ENCODE measurements at regions not wholly inside any gene's neighbourhood (a gene's known extent, or its start where the extent isn't known, plus 50 kb on each side); places are given as distances from the start of the nearest gene placed in this dataset.

DNA sequence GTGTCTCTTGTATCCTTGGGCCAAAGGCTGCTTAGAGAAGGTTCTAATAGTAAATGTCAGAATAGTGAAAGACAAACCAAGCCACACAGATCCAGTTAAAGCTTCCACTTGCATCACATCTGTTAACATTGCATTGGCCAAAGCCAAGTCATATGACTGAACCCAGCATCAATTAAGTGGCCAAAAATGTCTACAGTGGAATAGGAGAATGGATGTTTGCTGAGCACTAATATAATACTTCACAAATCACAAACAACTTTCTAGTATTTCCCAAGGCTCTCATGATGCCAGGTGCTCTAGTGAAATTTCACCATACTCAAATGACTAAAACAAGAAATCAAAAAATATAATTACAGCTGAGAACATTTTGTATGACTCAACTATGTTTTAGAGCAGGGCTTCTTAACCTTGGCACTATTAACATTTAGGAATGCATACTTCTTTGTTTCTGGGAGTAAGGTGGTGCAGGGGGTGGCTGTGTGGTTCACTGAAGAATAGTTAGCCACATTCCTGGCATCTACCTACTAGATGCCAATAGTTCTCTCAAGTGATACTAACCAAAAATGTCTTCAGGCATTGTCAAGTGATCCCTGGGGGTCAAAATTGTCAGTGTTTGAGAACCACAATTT lies 148.0 kb upstream of the SPTLC3 start:
- Histone ChIP-seq H3K36me3 (ENCODE audit: insufficient read depth, low read length) (no peaks in the 10 kb centered on the region), H3K27me3 (ENCODE audit: insufficient read depth, low read length) (no peaks in the 10 kb centered on the region), H3K4me2 (ENCODE audit: low read length) (no peak overlapping the region), H3K4me1 (ENCODE audit: insufficient read depth, low read length) (no peaks in the 10 kb centered on the region), H3K27ac (ENCODE audit: low read depth, low read length) (no peak overlapping the region), H3K79me2 (ENCODE audit: insufficient read depth, low read length) (no peaks in the 10 kb centered on the region), H4K20me1 (ENCODE audit: insufficient read depth, low read length) (no peaks in the 10 kb centered on the region), H3K9me3 (ENCODE audit: insufficient read depth, low read depth, low read length) (no peaks in the 10 kb centered on the region), H2AFZ (ENCODE audit: low read depth, low read length) (no peak overlapping the region), H3K4me3 (ENCODE audit: insufficient read depth, low read depth, low read length) (no peak overlapping the region), H3K9ac (ENCODE audit: low read length) (no peak overlapping the region)
- Mint-ChIP-seq H3K36me3 (ENCODE audit: low read depth, unreplicated experiment) (no peaks in the 10 kb centered on the region), H3K9me3 (ENCODE audit: unreplicated experiment) (peaks cover 3% of the 10 kb centered on the region), H3K27ac (ENCODE audit: unreplicated experiment) (no peak overlapping the region), H3K4me3 (ENCODE audit: unreplicated experiment) (no peak overlapping the region), H3K4me1 (ENCODE audit: low read depth, unreplicated experiment) (peaks cover 3% of the 10 kb centered on the region), H3K27me3 (ENCODE audit: low read depth, unreplicated experiment) (peaks cover 6% of the 10 kb centered on the region)
- no peak for TF ChIP-seq EZH2 (IDR thresholded peaks at IDR 0.05; ENCODE audit: insufficient read depth, low read length)
- TF ChIP-seq, protein P1, sequence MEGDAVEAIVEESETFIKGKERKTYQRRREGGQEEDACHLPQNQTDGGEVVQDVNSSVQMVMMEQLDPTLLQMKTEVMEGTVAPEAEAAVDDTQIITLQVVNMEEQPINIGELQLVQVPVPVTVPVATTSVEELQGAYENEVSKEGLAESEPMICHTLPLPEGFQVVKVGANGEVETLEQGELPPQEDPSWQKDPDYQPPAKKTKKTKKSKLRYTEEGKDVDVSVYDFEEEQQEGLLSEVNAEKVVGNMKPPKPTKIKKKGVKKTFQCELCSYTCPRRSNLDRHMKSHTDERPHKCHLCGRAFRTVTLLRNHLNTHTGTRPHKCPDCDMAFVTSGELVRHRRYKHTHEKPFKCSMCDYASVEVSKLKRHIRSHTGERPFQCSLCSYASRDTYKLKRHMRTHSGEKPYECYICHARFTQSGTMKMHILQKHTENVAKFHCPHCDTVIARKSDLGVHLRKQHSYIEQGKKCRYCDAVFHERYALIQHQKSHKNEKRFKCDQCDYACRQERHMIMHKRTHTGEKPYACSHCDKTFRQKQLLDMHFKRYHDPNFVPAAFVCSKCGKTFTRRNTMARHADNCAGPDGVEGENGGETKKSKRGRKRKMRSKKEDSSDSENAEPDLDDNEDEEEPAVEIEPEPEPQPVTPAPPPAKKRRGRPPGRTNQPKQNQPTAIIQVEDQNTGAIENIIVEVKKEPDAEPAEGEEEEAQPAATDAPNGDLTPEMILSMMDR (IDR thresholded peaks at IDR 0.05; ENCODE audit: insufficient read depth, low read depth, low read length), result no peak
- FAIRE-seq (no peak), DNase-seq (ENCODE audit: low read depth) (no peak)

DNA sequence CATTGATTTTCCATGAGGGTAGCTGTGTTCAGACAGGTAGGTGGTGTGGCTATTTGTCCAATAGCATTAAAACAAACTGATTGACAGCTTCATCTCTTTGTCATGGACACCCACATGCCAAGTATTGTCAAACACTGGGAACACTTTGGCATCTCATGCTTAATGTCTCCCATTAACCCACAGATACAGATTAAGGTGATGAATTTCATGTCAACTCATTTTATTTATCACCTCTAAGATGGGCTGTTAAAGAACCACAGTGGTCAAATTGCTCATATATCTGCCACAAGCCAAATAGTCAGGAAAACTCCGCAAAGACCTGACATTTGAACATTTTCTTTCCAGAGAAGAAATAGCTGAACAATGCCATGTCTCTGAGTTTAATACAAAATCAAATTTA lies 139.1 kb upstream of the SPTLC3 start:
- Histone ChIP-seq H3K27me3 (ENCODE audit: insufficient read depth, low read length) (no peaks in the 10 kb centered on the region), H3K4me3 (ENCODE audit: insufficient read depth, low read depth, low read length) (no peak overlapping the region), H3K36me3 (ENCODE audit: insufficient read depth, low read length) (no peaks in the 10 kb centered on the region), H2AFZ (ENCODE audit: low read depth, low read length) (no peak overlapping the region), H3K9me3 (ENCODE audit: insufficient read depth, low read depth, low read length) (no peaks in the 10 kb centered on the region), H3K4me2 (ENCODE audit: low read length) (no peak overlapping the region), H3K79me2 (ENCODE audit: insufficient read depth, low read length) (no peaks in the 10 kb centered on the region), H3K9ac (ENCODE audit: low read length) (no peak overlapping the region), H4K20me1 (ENCODE audit: insufficient read depth, low read length) (no peaks in the 10 kb centered on the region), H3K27ac (ENCODE audit: low read depth, low read length) (no peak overlapping the region), H3K4me1 (ENCODE audit: insufficient read depth, low read length) (no peaks in the 10 kb centered on the region)
- H3K36me3 Mint-ChIP-seq (ENCODE audit: low read depth, unreplicated experiment), result no peaks in the 10 kb centered on the region
- DNase-seq (ENCODE audit: low read depth), result no peak
- no peak for TF ChIP-seq EZH2 (IDR thresholded peaks at IDR 0.05; ENCODE audit: insufficient read depth, low read length)
- TF ChIP-seq, protein P1 (IDR thresholded peaks at IDR 0.05; ENCODE audit: insufficient read depth, low read depth, low read length), result no peak
- no peak for FAIRE-seq
- no peak overlapping the region for H3K4me3 Mint-ChIP-seq (ENCODE audit: unreplicated experiment)
- no peak overlapping the region for H3K27ac Mint-ChIP-seq (ENCODE audit: unreplicated experiment)
- H3K4me1 Mint-ChIP-seq (ENCODE audit: low read depth, unreplicated experiment), result no peaks in the 10 kb centered on the region
- H3K9me3 Mint-ChIP-seq (ENCODE audit: unreplicated experiment), result no peaks in the 10 kb centered on the region
- H3K27me3 Mint-ChIP-seq (ENCODE audit: low read depth, unreplicated experiment), result peaks cover 4% of the 10 kb centered on the region

DNA sequence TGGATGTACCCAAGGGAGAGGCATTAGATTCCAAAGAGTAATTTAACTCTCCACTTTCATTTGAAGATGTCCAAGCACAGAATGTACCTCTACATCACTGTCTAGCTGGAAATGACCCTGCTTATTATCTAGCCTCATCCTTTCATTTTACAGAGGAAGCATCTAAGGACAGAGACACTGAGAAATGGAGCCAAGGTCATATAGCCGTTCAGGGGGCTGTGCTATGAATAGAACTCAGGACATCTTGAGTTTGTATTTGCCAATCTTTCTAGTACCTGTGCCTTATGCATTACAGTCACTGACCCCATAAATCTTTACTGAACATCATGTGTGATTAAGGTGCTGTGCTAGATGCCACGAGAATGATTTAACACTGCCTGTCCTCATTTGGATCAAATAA lies 138.2 kb upstream of the SPTLC3 start:
- Mint-ChIP-seq H3K27ac (ENCODE audit: unreplicated experiment) (no peak overlapping the region), H3K36me3 (ENCODE audit: low read depth, unreplicated experiment) (no peaks in the 10 kb centered on the region), H3K4me1 (ENCODE audit: low read depth, unreplicated experiment) (no peaks in the 10 kb centered on the region), H3K27me3 (ENCODE audit: low read depth, unreplicated experiment) (peaks cover 2% of the 10 kb centered on the region), H3K4me3 (ENCODE audit: unreplicated experiment) (no peak overlapping the region), H3K9me3 (ENCODE audit: unreplicated experiment) (no peaks in the 10 kb centered on the region)
- no peak overlapping the region for H2AFZ ChIP-seq (ENCODE audit: low read depth, low read length)
- no peaks in the 10 kb centered on the region for H3K27me3 ChIP-seq (ENCODE audit: insufficient read depth, low read length)
- H4K20me1 ChIP-seq (ENCODE audit: insufficient read depth, low read length), result no peaks in the 10 kb centered on the region
- TF ChIP-seq, protein P1 (IDR thresholded peaks at IDR 0.05; ENCODE audit: insufficient read depth, low read depth, low read length), result no peak
- no peak for TF ChIP-seq EZH2 (IDR thresholded peaks at IDR 0.05; ENCODE audit: insufficient read depth, low read length)
- no peak overlapping the region for H3K4me2 ChIP-seq (ENCODE audit: low read length)
- no peak overlapping the region for H3K9ac ChIP-seq (ENCODE audit: low read length)
- no peaks in the 10 kb centered on the region for H3K9me3 ChIP-seq (ENCODE audit: insufficient read depth, low read depth, low read length)
- H3K79me2 ChIP-seq (ENCODE audit: insufficient read depth, low read length), result no peaks in the 10 kb centered on the region
- no peak for DNase-seq (ENCODE audit: low read depth)
- H3K4me3 ChIP-seq (ENCODE audit: insufficient read depth, low read depth, low read length), result no peak overlapping the region
- FAIRE-seq, result no peak
- no peaks in the 10 kb centered on the region for H3K36me3 ChIP-seq (ENCODE audit: insufficient read depth, low read length)
- no peak overlapping the region for H3K27ac ChIP-seq (ENCODE audit: low read depth, low read length)
- H3K4me1 ChIP-seq (ENCODE audit: insufficient read depth, low read length), result no peaks in the 10 kb centered on the region
